Activated CD8-positive, alpha-beta memory T cell treated with anti-CD3 and anti-CD28 coated beads, Interleukin-2, amount 10 ng/mL, durations not matched to agents 7 days and 5 days (primary cell): ENCODE measurements at regions not wholly inside any gene's neighbourhood (a gene's known extent, or its start where the extent isn't known, plus 50 kb on each side); places are given as distances from the start of the nearest gene placed in this dataset.
"Not testable (repeated sequence)": the region's sequence is repeated elsewhere in the genome, so short reads cannot be mapped to it uniquely, and the experiment has no call there.

ENCODE experiments used
- ATAC-seq: fragments of 150-1000 bp; cut with Tn5 transposase; one replicate; pipeline ENCODE4 v1.10.0; 2021; ENCODE audit warnings: moderate library complexity
- CTCF ChIA-PET: fragments of 350-600 bp; sonication (Branson Sonifier 250); formaldehyde crosslinking; loops from one replicate; lab custom pipeline; 2021; ENCODE audit warnings: antibody characterized with exemption; lab: Charles Lee
- DNase-seq: peaks from one replicate; pipeline ENCODE4 v3.0.0-alpha.2; 2020
- H3K27ac Mint-ChIP-seq: one replicate; pipeline ENCODE4 v1.8.0; 2021; ENCODE audit warnings: mild to moderate bottlenecking, mixed read lengths
- H3K27me3 Mint-ChIP-seq: one replicate; pipeline ENCODE4 v1.8.0; 2021; ENCODE audit warnings: mixed read lengths
- H3K36me3 Mint-ChIP-seq: one replicate; pipeline ENCODE4 v1.8.0; 2021; ENCODE audit warnings: mild to moderate bottlenecking, mixed read lengths
- H3K4me1 Mint-ChIP-seq: one replicate; pipeline ENCODE4 v1.8.0; 2021; ENCODE audit warnings: mixed read lengths
- H3K4me3 Mint-ChIP-seq: one replicate; pipeline ENCODE4 v1.8.0; 2021; ENCODE audit warnings: mild to moderate bottlenecking, moderate library complexity, mixed read lengths
- H3K9me3 Mint-ChIP-seq: one replicate; pipeline ENCODE4 v1.8.0; 2022; ENCODE audit warnings: low read depth, mixed read lengths

- CTCF ChIA-PET, H3K4me1 Mint-ChIP-seq, H3K36me3 Mint-ChIP-seq, H3K4me3 Mint-ChIP-seq, H3K27me3 Mint-ChIP-seq, H3K27ac Mint-ChIP-seq, H3K9me3 Mint-ChIP-seq, ATAC-seq, DNase-seq: not testable (repeated sequence)
Observed at GRCh38 chr21:9766890-9767591, 754.3 kb upstream of the TPTE start.

- H3K27me3 Mint-ChIP-seq, result no peaks in the 10 kb centered on the region
- H3K9me3 Mint-ChIP-seq, result peaks cover 5% of the 10 kb centered on the region
- H3K27ac Mint-ChIP-seq, result no peak overlapping the region
- H3K36me3 Mint-ChIP-seq, result no peaks in the 10 kb centered on the region
- CTCF ChIA-PET, result no interaction called here
- ATAC-seq, result no peak
- no peak overlapping the region for H3K4me3 Mint-ChIP-seq
- no peaks in the 10 kb centered on the region for H3K4me1 Mint-ChIP-seq
- no peak for DNase-seq
Observed at GRCh38 chr21:9767592-9768375, 753.6 kb upstream of the TPTE start.

- H3K27me3 Mint-ChIP-seq, H3K27ac Mint-ChIP-seq, CTCF ChIA-PET: not testable (repeated sequence)
Observed at GRCh38 chr21:9768376-9769130, 752.8 kb upstream of the TPTE start.

GRCh38 chr21:9769131-9769498, 752.3 kb upstream of the TPTE start:
- H3K27ac Mint-ChIP-seq, H3K27me3 Mint-ChIP-seq, H3K4me3 Mint-ChIP-seq, DNase-seq, H3K4me1 Mint-ChIP-seq, CTCF ChIA-PET, ATAC-seq, H3K36me3 Mint-ChIP-seq, H3K9me3 Mint-ChIP-seq: not testable (repeated sequence)

More at GRCh38 chr21:9768376-9769130, 752.8 kb upstream of the TPTE start:
- H3K4me1 Mint-ChIP-seq, ATAC-seq, H3K9me3 Mint-ChIP-seq, H3K36me3 Mint-ChIP-seq, H3K4me3 Mint-ChIP-seq, DNase-seq: not testable (repeated sequence)

GRCh38 chr21:9769718-9770690, 751.4 kb upstream of the TPTE start:
- H3K4me1 Mint-ChIP-seq, DNase-seq, H3K27me3 Mint-ChIP-seq, H3K36me3 Mint-ChIP-seq, ATAC-seq, H3K27ac Mint-ChIP-seq, H3K4me3 Mint-ChIP-seq, CTCF ChIA-PET: not testable (repeated sequence)
- H3K9me3 Mint-ChIP-seq, result peaks cover 11% of the 10 kb centered on the region

- H3K36me3 Mint-ChIP-seq, ATAC-seq, CTCF ChIA-PET, H3K4me3 Mint-ChIP-seq, H3K27ac Mint-ChIP-seq, DNase-seq, H3K27me3 Mint-ChIP-seq, H3K4me1 Mint-ChIP-seq: not testable (repeated sequence)
- peaks cover 22% of the 10 kb centered on the region for H3K9me3 Mint-ChIP-seq
Observed at GRCh38 chr21:9771466-9772347, 749.7 kb upstream of the TPTE start.

DNA sequence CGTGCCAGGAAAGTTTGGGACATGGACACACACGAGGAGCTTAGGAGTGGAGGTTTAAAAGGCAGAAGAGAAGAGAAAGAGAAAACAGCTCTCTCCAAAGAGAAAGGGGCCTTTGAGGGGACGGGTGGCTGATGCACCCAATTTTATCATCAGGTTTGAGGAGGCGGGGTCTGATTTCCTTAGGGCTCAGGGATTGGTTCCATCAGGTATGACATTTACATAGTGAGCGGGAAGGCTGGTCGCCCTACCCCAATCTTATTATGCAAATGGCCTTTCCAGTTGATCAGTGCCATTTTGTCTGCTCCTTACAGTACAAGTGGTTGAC, 749.1 kb upstream of the TPTE start:
- DNase-seq (no peak), ATAC-seq (no peak)
- CTCF ChIA-PET, result no interaction called here
- Mint-ChIP-seq H3K36me3 (peaks cover 3% of the 10 kb centered on the region), H3K9me3 (peaks cover 24% of the 10 kb centered on the region), H3K4me1 (no peaks in the 10 kb centered on the region), H3K27ac (no peak overlapping the region), H3K4me3 (no peak overlapping the region), H3K27me3 (no peaks in the 10 kb centered on the region)

GRCh38 chr21:9772877-9773420, 748.4 kb upstream of the TPTE start:
- not testable (repeated sequence) for H3K4me1 Mint-ChIP-seq

DNA sequence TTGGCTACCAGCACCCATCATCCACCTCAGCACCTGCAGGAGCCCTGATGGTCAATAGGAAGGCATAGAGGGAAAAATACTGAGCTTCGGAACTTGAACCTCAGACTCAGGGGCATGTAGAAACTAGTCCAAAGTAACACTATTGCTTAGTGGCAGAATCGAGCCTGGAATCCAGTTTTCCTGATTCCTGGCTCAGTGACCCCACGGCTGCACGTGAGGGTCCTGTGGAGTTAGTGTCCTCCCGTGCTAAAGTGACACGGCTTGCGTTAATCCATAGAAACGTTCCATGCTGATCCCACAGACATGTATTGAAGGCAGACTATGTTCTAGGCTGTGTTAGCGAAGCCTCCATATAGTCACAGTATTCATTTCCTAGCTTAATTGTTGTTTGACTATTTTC, 747.0 kb upstream of the TPTE start:
- DNase-seq (no peak), ATAC-seq (no peak)
- Mint-ChIP-seq H3K36me3 (peaks cover 3% of the 10 kb centered on the region), H3K27ac (no peak overlapping the region), H3K27me3 (no peaks in the 10 kb centered on the region), H3K9me3 (peaks cover 23% of the 10 kb centered on the region), H3K4me1 (no peaks in the 10 kb centered on the region), H3K4me3 (no peak overlapping the region)
- CTCF ChIA-PET, result no interaction called here

More at GRCh38 chr21:9772877-9773420, 748.4 kb upstream of the TPTE start:
- peaks cover 19% of the 10 kb centered on the region for H3K9me3 Mint-ChIP-seq
- H3K36me3 Mint-ChIP-seq, CTCF ChIA-PET, DNase-seq, ATAC-seq, H3K27ac Mint-ChIP-seq, H3K4me3 Mint-ChIP-seq, H3K27me3 Mint-ChIP-seq: not testable (repeated sequence)

- ATAC-seq, H3K27me3 Mint-ChIP-seq, CTCF ChIA-PET: not testable (repeated sequence)
Observed at GRCh38 chr21:9774901-9775593, 746.3 kb upstream of the TPTE start.

GRCh38 chr21:9775877-9776276, 745.5 kb upstream of the TPTE start:
- H3K36me3 Mint-ChIP-seq, H3K4me3 Mint-ChIP-seq, DNase-seq, CTCF ChIA-PET, ATAC-seq, H3K4me1 Mint-ChIP-seq, H3K27ac Mint-ChIP-seq, H3K27me3 Mint-ChIP-seq: not testable (repeated sequence)
- peaks cover 26% of the 10 kb centered on the region for H3K9me3 Mint-ChIP-seq

More at GRCh38 chr21:9774901-9775593, 746.3 kb upstream of the TPTE start:
- not testable (repeated sequence) for H3K36me3 Mint-ChIP-seq, H3K27ac Mint-ChIP-seq, DNase-seq, H3K4me3 Mint-ChIP-seq, H3K4me1 Mint-ChIP-seq
- peaks cover 23% of the 10 kb centered on the region for H3K9me3 Mint-ChIP-seq
